DMS79 (cell line): ENCODE measurements at regions not wholly inside any gene's neighbourhood (a gene's known extent, or its start where the extent isn't known, plus 50 kb on each side); places are given as distances from the start of the nearest gene placed in this dataset.
"Not testable (repeated sequence)": the region's sequence is repeated elsewhere in the genome, so short reads cannot be mapped to it uniquely, and the experiment has no call there.

Experiments
- DNase-seq: peaks from one replicate; lab custom pipeline; 2025; lab: John Stamatoyannopoulos, UW

DNA sequence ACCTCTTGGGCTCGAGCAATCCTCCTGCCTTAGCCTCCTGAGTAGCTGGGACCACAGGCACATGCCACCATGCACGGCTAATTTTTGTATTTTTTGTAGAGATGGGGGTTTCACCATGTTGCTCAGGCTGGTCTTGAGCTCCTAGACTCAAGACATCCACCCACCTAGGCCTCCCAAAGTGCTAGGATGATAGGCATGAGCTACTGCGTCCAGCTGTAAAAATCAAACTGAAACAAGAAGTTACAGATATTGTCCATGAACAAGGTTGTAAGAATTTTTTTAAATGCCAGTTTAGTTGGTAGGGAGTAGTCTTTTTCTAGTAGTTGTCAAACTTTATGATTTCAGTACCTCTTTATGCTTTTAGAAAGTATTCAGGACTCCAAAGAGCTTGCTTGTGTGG lies 424.4 kb upstream of the PMFBP1 start:
- DNase-seq = no peak

DNA sequence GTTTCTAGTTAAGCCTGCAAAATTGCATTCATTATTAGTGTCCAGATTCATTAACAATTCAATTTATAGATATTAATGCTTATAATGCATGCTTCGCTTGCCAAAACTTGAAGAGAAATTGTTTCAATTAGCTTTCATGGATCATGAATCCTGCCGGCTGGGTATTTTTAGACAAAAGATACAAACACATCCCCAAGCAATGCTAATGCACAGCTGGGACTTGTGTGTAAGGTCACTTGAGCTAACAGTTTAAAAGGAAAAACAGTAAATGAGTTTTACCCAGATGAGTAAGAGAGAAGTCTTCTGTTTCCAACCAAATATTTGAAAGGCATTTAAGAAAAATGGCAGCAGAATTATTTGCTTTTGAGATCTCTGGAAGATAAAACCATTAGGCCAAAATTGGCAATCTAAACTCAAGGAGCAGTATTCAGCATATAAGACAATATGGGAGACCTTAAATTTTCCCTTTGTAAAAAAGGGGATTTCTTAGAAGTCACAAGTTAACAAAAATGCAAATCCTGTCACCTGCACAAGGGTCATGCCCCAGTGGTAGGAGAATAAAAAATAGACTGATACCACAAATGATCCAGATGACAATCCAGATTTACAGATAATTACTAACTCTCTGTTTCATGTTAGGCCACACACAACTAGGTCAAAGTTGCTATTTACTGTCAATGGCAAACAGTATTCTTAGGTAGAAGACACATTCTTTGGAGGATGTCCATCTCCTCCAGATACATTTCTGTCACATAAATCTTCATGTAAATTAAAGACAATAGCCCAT lies 418.4 kb upstream of the PMFBP1 start:
- no peak for DNase-seq

DNA sequence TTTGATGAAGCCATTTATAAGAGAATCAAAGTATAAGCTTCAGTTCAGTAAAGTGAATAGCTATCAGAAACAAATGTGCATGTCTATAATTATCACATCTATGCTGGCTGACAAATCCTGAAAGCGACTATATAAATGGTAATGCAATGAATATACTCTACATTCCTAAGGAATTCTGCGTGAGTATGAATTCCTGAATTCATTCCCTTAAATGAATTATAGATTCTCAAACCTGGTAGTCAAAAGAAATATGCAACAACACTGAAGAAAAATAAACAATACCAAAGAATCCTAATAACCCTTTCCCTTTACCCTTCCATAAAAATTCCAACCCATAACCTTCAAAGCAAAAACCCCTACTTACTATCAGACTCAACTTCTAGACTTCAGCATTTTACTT lies 416.6 kb upstream of the PMFBP1 start:
- no peak for DNase-seq

DNA sequence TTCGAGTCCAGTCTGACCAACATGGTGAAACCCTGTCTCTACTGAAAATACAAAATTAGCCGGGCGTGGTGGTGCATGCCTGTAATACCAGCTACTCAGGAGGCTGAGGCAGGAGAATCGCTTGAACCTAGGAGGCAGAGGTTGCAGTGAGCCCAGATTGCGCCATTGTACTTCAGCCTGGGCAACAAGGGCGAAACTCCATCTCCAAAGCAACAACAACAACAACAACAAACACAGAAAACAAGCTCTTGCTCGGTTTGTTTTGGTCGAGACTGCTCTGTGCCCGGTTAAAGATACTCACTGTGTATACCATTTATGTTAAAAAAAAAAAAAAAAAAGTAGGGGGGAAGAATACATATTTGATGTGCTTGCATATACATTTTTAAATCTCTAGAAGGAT lies 406.1 kb upstream of the PMFBP1 start:
- not testable (repeated sequence) for DNase-seq

DNA sequence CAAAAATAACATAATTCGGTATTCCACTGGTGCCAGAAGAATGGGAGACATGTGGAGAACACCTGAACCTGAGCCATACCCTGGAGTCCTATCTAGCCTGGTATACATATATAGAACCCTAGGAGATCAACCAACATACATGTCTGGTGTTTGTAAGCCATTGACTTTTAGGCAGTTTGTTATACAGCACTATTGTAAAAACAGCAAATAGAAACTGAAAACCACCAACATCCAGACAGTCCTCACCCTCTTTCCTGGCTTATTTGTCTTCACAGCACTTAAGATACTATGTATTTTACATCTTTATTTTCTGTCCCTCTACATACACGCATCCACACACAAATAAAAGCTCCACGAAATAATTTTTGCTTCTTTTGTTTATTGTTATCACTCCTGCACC lies 404.2 kb upstream of the PMFBP1 start:
- no peak for DNase-seq

DNA sequence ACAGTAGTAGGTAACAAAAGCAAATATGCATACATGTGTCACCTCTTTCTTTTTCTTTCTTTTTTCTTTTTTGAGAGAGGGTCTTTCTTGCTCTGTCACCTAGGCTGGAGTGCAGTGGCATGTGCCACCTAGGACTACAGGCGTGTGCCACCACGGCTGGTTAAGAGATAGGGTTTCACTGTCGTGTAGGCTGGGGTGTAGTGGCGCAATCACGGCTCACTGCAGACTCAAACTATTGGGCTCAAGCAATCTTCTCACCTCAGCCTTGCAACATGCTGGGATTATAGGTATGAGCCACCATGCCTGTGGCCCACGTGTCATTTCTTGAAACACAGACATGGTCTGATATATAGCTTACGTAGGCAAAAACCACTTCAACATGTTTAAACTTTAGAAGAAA lies 397.7 kb upstream of the PMFBP1 start:
- DNase-seq = no peak

DNA sequence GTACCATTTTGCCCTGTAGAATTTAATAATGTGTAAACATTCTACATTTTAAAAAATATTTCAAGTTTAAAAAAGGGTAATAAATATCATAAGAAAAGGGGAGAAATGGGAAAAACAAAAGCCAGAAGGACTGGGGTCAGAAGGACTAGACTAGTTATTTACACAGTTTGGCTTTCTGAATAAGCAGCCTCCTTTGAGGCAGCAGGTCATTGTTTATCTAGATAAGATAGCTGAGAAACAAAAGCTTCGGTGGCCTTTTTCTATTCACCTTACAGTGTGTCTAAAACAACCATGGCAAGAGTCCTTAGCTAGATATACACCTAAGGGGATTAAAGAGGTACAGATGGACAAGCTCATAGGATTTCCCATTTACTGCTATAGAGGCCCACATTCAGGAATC lies 396.5 kb upstream of the PMFBP1 start:
- no peak for DNase-seq

DNA sequence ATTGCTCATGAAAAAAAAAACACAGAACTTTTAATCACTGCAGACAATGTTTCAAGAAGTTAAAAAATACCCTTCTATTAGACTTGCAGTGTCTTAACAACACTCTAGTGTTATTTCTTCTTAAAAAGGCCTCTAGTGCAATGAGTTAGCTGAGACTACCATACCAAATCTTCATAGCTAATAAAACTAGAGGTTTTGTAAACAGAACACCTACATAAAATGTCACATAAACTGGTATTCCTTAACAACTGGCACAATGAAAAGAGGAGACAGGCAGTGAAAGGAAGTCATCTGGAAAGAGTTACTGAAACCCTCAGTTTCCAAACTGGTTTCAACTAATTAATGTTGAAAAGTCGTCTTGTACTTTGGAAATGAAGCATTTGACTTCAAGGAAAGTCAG lies 394.2 kb upstream of the PMFBP1 start:
- no peak for DNase-seq

DNA sequence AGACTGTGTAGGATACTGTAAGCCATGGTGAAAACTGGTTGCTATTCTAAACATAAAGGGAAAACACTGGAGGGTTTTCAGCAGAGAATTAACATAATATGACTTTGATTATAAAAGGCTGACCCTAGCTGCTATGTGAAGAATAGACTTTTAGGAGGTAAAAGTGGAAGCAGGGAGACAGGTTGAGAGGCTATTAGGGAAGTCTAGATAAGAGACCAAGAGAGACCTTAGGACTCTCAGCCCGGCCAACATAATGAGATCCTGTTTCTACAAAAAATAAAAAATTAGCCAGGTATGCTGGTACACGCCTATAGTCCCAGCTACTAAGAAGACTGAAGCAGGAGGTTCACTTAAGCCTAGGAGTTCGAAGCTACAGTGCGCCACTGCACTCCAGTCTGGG lies 393.2 kb upstream of the PMFBP1 start:
- DNase-seq = no peak

DNA sequence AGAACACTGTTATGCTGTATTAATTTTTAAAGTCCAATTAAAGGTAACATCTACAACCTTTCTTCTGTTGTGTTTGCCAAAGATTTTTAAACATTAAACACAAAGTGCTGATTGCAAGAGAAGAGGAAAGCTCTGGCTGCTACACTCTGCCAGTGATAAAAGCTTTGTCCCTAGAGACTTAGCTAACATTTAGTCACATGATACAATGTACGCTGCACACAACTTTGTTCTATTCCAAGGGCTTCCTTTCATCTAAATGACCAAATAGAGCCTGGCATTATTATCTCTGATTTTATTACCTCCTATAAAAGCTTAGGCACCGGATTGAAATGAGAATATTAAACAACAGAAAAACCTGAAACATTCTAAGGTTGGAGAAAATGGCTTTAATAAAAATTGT lies 388.7 kb upstream of the PMFBP1 start:
- DNase-seq = peak; percentile 31

DNA sequence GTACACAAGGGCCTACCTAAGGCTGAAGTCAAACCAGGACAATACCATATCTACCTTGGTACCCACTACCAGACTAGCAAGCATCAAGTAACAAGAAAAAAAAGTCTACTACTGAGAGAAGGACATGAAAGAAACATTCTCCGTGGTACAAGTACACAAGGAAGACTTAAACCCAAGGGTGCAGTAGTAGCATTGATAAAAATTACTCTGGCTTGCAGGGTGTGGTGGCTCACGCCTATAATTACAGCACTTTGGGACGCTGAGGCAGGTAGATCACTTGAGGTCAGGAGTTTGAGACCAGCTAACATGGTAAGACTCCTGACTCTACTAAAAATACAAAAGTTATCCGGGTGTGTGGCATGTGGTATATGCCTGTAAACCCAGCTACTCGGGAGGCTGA lies 386.5 kb upstream of the PMFBP1 start:
- no peak for DNase-seq

DNA sequence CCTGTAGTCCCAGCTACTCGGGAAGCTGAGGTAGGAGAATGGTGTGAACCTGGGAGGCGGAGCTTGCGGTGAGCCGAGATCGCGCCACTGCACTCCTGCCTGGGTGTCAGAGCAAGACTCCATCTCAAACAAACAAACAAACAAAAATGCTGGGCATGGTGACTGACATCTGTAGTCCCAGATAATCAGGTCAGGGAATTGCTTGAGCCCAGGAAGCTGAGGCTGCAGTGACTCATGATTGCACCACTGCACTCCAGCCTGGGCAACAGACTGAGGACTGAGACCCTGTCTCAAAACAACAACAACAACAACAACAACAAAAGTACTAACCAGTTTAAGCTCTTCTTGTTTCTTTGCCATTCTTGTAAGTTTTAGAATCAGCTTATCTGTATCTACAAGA lies 383.0 kb upstream of the PMFBP1 start:
- no peak for DNase-seq

DNA sequence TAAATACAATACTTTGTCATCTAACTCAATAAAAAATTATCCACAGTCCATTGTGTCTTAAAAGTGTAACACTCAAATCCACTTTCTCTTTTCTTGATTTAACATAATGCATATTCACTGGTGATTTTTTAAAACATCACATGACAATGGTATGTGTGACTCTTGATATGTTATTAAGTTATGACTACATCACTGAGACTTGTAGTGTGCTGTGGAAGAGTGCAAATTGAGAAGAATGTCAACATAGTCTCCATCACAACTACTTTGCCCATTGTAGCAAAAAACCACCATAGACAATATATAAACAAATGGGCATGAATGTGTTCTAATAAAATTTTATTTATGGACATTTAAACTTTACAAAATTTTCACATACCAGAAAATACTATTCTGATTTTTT lies 380.7 kb upstream of the PMFBP1 start:
- no peak for DNase-seq

DNA sequence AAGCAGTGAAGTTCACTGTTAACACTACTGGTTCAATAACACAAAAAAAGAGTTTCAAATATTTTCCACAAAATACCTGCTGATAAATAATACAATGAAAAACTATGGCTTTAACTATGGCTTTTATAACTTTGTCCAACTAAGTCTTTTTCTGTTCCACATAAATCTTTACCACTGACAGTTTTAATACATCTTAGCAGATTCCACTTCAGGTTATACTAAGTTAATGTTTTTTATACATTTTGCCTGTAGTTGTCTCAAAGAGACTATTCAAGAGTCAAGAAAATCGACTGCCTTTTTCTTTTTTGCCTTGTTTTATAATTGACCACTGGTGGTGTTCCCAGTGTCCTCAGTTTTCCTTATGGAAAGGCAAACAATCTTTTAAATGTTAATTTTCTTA lies 379.7 kb upstream of the PMFBP1 start:
- no peak for DNase-seq

DNA sequence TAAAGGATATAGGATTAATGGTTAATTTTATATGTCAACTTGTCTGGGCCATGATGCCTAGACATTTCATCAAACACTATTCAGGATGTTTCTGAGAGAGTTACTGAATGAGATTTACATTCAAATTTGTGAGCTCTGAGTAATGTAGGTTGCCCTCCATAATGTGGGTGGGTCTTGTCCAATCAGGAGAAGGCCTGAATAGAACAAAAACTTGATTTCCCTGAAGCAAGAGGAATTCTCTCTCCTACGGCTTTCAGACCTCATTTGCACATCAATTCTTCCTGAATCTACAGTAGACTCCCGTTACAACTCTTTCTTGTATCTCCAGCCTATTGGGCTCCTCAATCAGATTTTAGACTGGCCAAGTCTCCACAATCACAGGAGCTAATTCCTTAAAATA lies 377.9 kb upstream of the PMFBP1 start:
- no peak for DNase-seq

DNA sequence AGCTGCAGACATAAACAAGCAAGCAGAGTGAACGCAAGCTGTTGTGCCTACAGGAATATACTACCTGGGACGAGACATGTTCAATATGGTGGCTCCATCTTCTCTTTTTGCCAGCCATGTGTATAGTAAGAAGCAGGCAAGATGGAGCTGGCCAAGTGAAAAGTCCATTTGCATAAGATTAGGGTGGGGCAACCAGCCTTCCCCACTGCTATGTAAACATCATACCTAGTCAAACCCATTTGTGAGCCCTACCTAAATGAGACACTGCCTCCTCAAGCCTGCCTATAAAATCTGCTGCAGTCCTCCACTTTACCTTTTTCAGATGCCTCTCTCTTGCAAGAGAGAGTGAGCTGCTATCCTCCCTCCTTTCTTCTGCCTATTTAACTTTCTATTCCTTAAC lies 370.1 kb upstream of the PMFBP1 start:
- no peak for DNase-seq

DNA sequence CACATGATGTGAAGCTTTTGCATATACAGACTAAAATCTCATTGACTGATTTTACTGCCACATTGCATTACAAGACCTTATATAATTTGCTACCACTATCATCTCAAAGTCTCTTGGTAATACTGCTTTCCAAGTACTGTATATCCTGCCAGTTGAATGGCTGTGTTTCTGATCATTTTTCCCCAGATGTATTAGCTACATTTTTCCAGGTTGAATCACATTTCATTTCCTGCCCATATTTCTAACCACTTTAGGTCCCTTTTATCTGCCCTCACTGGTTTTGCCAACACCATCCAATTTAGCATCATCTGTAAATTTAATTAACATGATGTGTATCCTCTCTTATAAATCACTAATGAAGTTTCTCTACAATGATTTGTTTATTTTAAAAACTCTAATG lies 365.7 kb upstream of the PMFBP1 start:
- no peak for DNase-seq

DNA sequence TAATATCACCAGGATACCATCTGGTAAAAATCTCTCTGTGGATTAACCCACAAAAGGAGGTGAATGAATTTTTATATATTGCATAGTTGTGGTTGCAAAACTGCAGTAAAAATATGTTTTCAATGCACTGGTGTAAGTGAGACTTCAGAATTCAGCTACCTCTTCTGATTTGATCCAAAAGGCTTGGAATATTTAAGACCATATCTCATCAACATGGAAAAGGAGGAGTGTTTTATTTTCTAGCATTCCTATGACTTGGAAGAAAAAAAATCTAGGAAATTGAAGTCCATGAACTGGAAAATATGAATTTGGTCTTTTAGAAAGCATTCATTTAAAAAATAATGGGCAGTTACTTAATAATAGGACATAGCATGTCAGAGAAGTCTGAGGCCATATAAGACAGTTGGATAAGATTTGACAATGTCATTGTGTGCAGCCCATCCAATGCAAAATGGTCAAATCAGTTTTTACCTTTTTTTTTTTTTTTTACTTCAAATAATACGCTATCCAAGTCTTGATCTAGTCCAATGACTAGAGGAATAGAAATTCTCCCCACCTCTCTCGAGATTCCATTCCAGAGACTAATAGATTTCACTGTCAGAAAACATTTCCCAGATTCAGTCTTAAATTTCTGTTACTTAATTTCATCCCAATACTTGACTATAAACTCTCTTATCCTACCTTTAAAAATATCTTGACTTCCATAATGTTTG lies 364.9 kb upstream of the PMFBP1 start:
- DNase-seq = no peak

DNA sequence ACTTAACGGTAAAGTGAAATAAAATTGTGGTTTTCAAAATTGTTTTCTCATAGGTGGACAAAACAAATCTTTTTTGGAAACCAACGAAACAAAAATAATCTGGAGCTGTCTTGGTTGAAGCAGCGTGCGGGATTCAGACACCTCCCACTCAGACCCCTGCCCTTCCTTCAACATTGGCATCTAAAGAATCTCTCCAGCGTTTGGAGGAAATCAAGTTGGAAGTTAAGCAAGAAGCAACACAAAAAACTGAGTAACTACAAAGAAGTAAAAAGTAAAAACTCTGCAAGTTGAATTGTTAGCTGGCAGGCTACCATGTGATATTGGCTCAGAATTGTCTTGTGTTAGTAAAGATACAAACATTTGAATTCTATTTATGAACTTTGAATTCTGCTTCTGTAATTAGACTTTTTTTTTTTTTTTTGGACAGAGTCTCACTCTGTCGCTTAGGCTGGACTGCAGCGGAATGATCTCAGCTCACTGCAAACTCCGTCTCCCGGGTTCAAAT lies 361.0 kb upstream of the PMFBP1 start:
- DNase-seq = no peak

DNA sequence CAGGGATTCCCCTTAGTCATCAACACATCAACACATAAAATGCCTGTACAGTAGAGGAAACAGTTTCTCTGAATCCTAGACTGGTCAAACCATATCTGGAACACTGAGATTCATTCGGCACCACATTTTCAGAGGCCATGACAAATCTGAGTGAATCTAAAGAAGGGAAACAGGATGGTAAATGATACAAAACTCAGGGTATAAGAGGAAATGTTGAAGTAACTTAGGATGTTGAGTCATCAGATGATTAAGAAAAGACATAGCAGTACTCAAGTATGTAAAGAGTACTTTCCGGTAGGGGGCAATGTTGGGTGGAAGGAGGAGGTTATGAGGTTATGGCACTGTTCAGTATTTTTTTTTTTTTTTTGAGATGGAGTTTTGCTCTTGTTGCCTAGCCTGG lies 358.5 kb upstream of the PMFBP1 start:
- no peak for DNase-seq

DNA sequence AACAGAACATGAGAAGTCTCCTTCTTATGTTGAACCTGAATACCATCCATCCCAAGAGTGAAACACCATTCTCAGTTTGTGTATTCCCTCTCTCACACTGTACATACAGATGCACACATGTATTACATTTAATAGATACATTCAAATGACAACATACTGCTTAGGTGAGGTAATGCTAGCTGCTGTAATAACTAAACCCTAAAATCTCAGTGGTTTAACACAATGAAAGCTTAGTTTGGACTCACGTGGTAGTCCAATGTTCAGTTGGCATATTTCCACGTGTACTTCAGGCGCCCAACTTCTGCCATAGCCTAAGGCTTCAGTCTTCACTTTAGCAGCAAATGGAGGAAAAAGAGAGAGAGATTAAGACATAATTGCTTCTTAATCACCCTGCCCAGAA lies 351.1 kb upstream of the PMFBP1 start:
- no peak for DNase-seq

DNA sequence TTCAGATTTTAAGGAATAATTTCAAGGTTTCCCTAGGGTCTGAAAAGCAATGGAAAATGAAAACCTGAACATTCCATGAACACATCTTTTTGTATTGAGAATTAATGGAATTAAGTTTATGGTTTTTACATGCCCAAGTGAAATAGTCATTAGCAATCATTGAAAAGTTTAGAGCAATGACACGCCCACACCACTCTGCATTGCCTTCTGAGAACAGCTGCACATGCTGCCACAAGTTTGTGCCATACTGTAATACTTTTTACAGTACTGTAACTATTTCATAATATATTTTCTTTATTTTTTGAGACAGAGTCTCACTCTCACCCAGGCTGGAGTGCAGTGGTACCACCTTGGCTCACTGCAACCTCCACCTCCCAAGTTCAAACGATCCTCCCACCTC lies 345.2 kb upstream of the PMFBP1 start:
- no peak for DNase-seq

DNA sequence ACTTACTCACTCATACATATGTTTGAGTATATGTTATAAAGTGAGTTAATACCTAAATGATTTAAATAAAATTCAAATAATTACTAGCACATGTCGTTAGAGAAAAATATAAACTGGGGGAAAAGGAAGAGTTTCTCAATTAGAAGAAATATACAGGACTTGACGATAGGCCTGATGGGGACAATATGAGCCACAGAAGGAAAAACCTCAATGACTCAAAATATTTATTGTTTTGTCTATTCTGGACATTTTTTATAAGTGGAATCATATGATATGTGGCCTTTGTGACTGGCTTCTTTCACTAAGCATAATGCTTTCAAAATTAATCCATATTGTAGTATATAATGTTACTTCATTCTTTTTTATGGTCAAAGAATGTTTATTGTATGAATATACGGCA lies 339.2 kb upstream of the PMFBP1 start:
- DNase-seq = no peak

DNA sequence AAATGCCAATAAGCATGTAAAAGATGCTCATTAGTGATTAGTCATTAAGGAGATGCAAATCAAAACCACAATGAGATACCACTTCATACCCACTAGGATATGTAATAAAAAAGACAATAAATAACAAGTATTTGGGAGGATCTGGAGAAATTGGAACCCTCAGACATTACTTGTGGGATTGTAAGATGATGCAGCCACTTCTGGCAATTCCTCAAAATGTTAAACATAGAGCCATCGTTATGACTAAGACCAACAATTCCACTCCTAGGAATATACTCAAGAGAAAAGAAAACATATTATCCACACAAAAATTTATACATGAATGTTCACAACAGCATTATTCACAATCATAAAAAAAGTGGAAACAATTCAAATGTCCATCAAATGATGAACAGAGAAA lies 336.2 kb upstream of the PMFBP1 start:
- no peak for DNase-seq
